GM12865 (cell line): ENCODE measurements at regions not wholly inside any gene's neighbourhood (a gene's known extent, or its start where the extent isn't known, plus 50 kb on each side); places are given as distances from the start of the nearest gene placed in this dataset.
A peak's percentile ranks its signal among the peaks of the same experiment; 100 is the strongest.

ENCODE experiments used
- DNase-seq: peaks from one replicate; pipeline ENCODE4 v3.0.0; 2010; ENCODE audit warnings: low read depth
- H3K4me3 ChIP-seq: 2 replicates; pipeline ENCODE4 v1.5.1; 2011; ENCODE audit warnings: mild to moderate bottlenecking, low read depth, low read length, control low read depth
- TF ChIP-seq, protein P1 (sequence below): IDR thresholded peaks from 2 replicates; pipeline ENCODE4 v1.5.1; 2011; ENCODE audit warnings: low read length, control low read depth, low read depth, inconsistent platforms; ENCODE audit not compliant: insufficient read depth; ENCODE audit errors: missing control alignments

DNA sequence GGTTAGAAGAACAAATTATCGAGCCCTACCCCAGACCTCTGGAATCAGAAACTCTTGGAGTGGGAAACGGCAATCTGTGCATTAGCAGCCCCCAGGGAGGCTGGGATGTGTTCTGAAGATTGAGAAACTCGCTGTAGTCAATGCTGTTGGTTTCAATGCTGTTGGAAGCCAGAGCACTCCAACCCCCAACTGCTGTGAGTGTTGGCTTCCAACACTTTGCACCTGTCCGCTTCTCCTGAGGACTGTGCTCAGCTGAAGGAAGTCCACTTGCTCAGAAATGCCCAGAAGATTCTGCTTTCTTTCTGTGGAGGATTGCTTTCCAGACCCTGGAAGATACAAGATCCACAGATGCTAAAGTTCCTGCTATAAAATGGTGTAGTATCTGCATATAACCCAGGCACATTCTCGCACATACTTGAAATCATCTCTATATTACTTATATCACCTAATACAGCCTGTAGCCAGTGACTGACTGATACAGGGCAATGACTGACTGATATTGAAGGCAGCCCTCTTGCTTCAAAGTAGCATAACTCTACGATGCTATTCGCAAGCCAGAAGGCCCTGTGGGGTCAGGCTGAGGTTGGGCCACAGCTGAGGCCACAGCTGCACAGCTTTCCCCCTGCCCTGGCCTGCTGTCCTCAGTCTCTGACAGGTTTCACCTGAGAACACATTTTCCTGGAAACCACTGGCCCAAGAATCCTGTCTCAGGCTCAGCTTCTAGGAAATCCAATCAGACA is 757.7 kb upstream of the ID2 start:
- H3K4me3 ChIP-seq = no peak overlapping the region

DNA sequence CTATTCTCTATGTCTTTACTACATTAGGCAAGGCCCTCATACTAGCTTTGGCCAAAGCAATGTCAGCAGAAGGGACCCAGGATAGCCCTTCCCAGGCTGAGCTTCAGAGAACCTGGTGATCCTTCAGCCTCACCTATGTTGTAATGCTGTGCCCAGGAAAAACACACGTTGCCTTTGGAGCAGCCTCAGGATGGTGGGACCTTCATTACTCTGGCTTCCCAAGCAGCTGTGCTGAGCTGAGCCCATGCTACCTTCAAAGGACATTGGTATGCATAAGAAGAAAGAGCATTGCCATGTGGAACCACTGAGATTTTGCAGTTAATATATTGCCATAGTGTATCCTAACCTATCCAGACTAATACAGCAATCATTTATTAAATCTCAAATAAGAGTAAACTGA is 756.4 kb upstream of the ID2 start:
- DNase-seq = no peak
- TF ChIP-seq, protein P1, sequence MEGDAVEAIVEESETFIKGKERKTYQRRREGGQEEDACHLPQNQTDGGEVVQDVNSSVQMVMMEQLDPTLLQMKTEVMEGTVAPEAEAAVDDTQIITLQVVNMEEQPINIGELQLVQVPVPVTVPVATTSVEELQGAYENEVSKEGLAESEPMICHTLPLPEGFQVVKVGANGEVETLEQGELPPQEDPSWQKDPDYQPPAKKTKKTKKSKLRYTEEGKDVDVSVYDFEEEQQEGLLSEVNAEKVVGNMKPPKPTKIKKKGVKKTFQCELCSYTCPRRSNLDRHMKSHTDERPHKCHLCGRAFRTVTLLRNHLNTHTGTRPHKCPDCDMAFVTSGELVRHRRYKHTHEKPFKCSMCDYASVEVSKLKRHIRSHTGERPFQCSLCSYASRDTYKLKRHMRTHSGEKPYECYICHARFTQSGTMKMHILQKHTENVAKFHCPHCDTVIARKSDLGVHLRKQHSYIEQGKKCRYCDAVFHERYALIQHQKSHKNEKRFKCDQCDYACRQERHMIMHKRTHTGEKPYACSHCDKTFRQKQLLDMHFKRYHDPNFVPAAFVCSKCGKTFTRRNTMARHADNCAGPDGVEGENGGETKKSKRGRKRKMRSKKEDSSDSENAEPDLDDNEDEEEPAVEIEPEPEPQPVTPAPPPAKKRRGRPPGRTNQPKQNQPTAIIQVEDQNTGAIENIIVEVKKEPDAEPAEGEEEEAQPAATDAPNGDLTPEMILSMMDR = no peak
- H3K4me3 ChIP-seq = no peak overlapping the region

More for the DNA sequence above, 757.7 kb upstream of the ID2 start:
- DNase-seq = no peak
- TF ChIP-seq, protein P1 = no peak

DNA sequence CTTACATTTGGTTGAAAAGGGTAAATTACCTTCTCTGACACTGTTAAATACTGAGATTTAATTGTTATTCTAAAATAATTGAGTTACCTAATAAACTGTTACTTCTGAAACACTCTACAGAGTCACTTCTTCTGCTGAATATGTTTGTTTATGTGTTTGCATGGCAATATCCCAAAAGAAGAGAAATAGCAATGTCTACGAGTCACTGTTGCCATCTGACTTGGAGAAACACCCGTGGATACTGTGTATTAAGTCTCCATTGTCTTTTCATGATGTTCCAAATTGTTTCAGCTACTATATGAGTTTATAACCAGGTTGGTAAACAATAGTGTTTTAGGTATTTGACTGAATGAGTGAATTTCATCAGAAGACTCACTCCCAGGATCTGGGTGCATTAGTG is 754.2 kb upstream of the ID2 start:
- TF ChIP-seq, protein P1 = no peak

DNA sequence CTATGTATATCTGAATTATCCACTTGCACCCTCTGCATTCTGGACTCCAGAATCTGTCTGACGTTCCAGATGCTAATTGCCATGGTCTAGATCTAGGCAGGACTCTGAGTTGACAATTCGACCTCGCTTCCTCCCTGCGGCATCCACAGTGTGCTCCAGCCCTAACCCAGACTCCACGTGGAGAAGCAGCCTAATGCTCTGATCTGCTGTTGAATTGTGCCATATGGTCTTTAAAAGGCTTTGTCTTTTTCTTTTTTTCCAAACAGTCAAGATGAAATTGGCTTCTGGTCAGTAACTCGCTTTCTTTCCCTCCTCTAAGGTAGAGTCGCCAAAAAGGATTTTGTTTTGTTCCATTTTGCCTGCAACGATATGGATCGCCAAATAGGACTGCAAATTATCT is 752.6 kb upstream of the ID2 start:
- H3K4me3 ChIP-seq = no peak overlapping the region
- DNase-seq = no peak
- TF ChIP-seq, protein P1 = no peak

More for the DNA sequence above, 754.2 kb upstream of the ID2 start:
- DNase-seq = no peak
- H3K4me3 ChIP-seq = no peak overlapping the region

DNA sequence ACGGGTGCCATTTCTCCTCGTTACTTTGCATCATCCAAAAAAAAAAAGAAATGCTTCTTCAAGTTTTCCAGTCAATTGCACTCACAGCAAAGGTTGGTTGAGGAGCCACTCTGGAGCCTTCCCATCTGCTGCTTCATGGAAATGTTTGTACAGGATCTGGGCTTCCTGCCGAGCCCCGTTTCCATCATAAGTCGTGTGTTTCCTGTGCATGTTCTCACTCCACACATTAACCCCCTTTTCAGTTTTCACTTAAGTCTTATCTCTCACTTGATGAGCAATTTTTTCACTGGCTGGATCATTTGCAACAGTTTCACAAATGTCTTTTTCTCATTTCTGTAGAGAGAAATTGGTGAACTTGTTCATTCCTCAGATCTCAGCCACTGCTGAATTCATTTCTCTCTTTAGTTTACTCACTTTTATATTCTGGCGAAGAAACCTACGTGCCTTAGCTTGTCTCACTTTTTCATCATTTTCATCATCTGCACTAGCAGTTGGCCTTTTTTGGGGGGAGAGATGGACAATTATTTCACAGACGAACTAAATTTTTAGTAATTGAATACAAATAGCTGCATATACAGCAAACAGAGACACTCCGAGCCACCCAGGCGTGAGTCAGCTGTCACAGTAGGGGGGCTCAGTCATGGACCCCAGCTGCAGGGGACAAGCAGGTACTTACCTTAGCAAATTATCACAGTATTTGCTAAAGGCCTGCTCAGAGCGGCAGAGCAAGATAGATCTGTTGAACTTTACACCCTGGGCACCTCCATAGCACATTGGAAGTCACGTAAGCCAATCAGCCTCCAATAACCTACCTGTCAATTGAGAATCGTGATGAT is 750.8 kb upstream of the ID2 start:
- DNase-seq = peak; percentile 49

DNA sequence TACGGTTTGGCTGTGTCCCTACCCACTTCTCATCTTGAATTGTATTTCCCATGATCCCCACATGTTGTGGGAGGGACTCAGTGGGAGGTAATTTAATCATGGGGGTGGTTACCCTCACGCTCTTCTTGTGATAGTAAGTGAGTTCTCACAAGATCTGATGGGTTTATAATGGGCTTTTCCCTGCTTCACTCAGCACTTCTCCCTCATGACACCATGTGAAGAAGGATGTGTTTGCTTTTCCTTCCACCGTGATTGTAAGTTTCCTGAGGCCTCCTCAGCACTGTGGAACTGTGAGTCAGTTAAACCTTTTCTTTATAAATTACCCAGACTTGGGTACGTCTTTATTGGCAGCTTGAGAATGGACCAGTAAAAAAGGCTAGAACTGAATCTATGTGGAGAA is 750.0 kb upstream of the ID2 start:
- H3K4me3 ChIP-seq = no peak overlapping the region
- DNase-seq = no peak
- TF ChIP-seq, protein P1 = no peak

More for the DNA sequence above, 750.8 kb upstream of the ID2 start:
- TF ChIP-seq, protein P1 = no peak
- no peak overlapping the region for H3K4me3 ChIP-seq

DNA sequence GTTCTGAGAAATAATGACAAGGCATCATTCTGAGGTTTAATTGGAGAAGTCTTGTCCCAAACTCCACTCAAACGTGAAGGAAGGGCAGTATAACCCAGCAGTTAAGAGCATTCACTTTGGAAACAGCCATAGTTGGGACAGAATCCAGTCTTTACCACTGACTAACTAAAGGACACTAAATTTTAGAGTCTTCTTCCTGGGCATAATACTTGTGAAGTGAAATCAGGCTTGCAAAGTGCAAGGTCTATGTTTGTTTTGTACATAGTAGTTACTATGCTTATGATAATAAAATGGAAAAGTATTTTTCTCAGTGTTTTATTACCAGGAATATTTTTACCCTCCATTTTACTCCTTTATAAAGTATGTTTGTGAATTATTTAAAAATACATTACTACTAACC is 748.2 kb upstream of the ID2 start:
- TF ChIP-seq, protein P1 = no peak
- no peak for DNase-seq

More for the DNA sequence above, 748.2 kb upstream of the ID2 start:
- H3K4me3 ChIP-seq = no peak overlapping the region
